Small intestine (tissue), 7 donors: ENCODE measurements at regions not wholly inside any gene's neighbourhood (a gene's known extent, or its start where the extent isn't known, plus 50 kb on each side); places are given as distances from the start of the nearest gene placed in this dataset.

Experiments used
- DNase-seq, 2 donors: peaks; one replicate each; pipeline versions ENCODE4 v3.0.0 to v3.0.0-alpha.2; 2013
- FAIRE-seq: peaks from 2 replicates; lab custom pipeline; 2012; peaks lifted over from hg19 to GRCh38; lab: Jason Lieb, UNC
- H3K27ac ChIP-seq, 3 donors: one replicate each; pipeline ENCODE4 v1.5.1; 2013; ENCODE audit warnings: low read length in 2 of 3, mild to moderate bottlenecking in 2 of 3, control low read depth in 1 of 3, inconsistent platforms in 1 of 3, low read depth in 1 of 3, moderate library complexity in 1 of 3
- H3K27me3 ChIP-seq, 3 donors: one replicate each; pipeline ENCODE4 v1.6.1; 2013; ENCODE audit warnings: low read length in 3 of 3, inconsistent platforms in 1 of 3; ENCODE audit not compliant: control insufficient read depth in 3 of 3, insufficient read depth in 3 of 3
- H3K36me3 ChIP-seq, 3 donors: one replicate each; pipeline ENCODE4 v1.6.1; 2013; ENCODE audit warnings: low read length in 3 of 3, inconsistent platforms in 1 of 3, low read depth in 1 of 3, mild to moderate bottlenecking in 1 of 3, moderate library complexity in 1 of 3; ENCODE audit not compliant: control insufficient read depth in 3 of 3, insufficient read depth in 2 of 3
- H3K4me1 ChIP-seq, 3 donors: one replicate each; pipeline ENCODE4 v1.6.1; 2013; ENCODE audit warnings: low read length in 2 of 3, inconsistent platforms in 1 of 3, low read depth in 1 of 3, mild to moderate bottlenecking in 1 of 3, moderate library complexity in 1 of 3; ENCODE audit not compliant: control insufficient read depth in 3 of 3, insufficient read depth in 2 of 3
- H3K4me3 ChIP-seq, 3 donors: one replicate each; pipeline ENCODE4 v1.5.1; 2013; ENCODE audit warnings: low read length in 3 of 3, control low read depth in 1 of 3, inconsistent platforms in 1 of 3, low read depth in 1 of 3, mild to moderate bottlenecking in 1 of 3, moderate library complexity in 1 of 3
- H3K9me3 ChIP-seq, 2 donors: one replicate each; pipeline ENCODE4 v1.6.1; 2013; ENCODE audit warnings: low read depth in 1 of 2, low read length in 1 of 2; ENCODE audit not compliant: control insufficient read depth in 2 of 2, insufficient read depth in 1 of 2
- WGBS, 3 donors: extraction: QIAGEN DNeasy Blood & Tissue Kit; methylation state at CpG; one replicate each; pipeline ENCODE4 v1.1.7; 2013; 5-methylcytosine and 5-hydroxymethylcytosine counted together
- donor health status: healthy with polysubstance abuse.
- donor health status: control.
- donor health status: control.
- donor health status: Bipolar disorder and iron deficiency.
- donor health status: healthy.

GRCh38 chr5:54659700-54660131 lies 142.2 kb downstream of the SNX18 start:
- WGBS, 3 donors: 79 to 90% (median 89%) methylated on average over 5 of the region's 5 CpGs
- Histone ChIP-seq H3K27ac (no peak overlapping the region), H3K27me3 (no peaks in the 10 kb centered on the region), H3K9me3 (no peaks in the 10 kb centered on the region), H3K36me3 (no peaks in the 10 kb centered on the region), H3K4me1 (no peaks in the 10 kb centered on the region), H3K4me3 (no peak overlapping the region)
- no peak for FAIRE-seq
- no peak for DNase-seq

- no peak overlapping the region for H3K27ac ChIP-seq
- no peaks in the 10 kb centered on the region for H3K4me1 ChIP-seq
- no peaks in the 10 kb centered on the region for H3K9me3 ChIP-seq
- FAIRE-seq (no peak), DNase-seq (peak in 1 of 2 donors; percentile 49)
- 63 to 77% (median 74%) methylated on average over 3 of the region's 3 CpGs for WGBS, 3 donors
- H3K27me3 ChIP-seq: no peaks in the 10 kb centered on the region
- H3K4me3 ChIP-seq: no peak overlapping the region
- no peaks in the 10 kb centered on the region for H3K36me3 ChIP-seq
These were observed 140.5 kb downstream of the SNX18 start for GRCh38 chr5:54658010-54658409.

- Histone ChIP-seq H3K27ac (no peak overlapping the region), H3K27me3 (no peaks in the 10 kb centered on the region), H3K4me1 (no peaks in the 10 kb centered on the region), H3K9me3 (no peaks in the 10 kb centered on the region), H3K4me3 (no peak overlapping the region), H3K36me3 (no peaks in the 10 kb centered on the region)
- no peak for FAIRE-seq
- 61 to 86% (median 81%) methylated on average over 2 of the region's 2 CpGs for WGBS, 3 donors
- DNase-seq: no peak
These were observed 138.7 kb downstream of the SNX18 start for GRCh38 chr5:54656261-54656728.

- Histone ChIP-seq H3K4me3 (no peak overlapping the region), H3K4me1 (no peaks in the 10 kb centered on the region), H3K36me3 (no peaks in the 10 kb centered on the region), H3K9me3 (no peaks in the 10 kb centered on the region), H3K27ac (no peak overlapping the region), H3K27me3 (no peaks in the 10 kb centered on the region)
- 90 to 98% (median 97%) methylated on average over 2 of the region's 2 CpGs for WGBS, 3 donors
- DNase-seq (no peak), FAIRE-seq (no peak)
These were observed 138.2 kb downstream of the SNX18 start for GRCh38 chr5:54655761-54656160.

GRCh38 chr5:54655266-54655665 lies 137.7 kb downstream of the SNX18 start:
- Histone ChIP-seq H3K27ac (no peak overlapping the region), H3K9me3 (no peaks in the 10 kb centered on the region), H3K4me3 (no peak overlapping the region), H3K27me3 (no peaks in the 10 kb centered on the region), H3K36me3 (no peaks in the 10 kb centered on the region), H3K4me1 (no peaks in the 10 kb centered on the region)
- FAIRE-seq (no peak), DNase-seq (no peak)
- WGBS, 3 donors: 81 to 94% (median 83%) methylated on average over 1 of the region's 1 CpG

- no peak for FAIRE-seq
- Histone ChIP-seq H3K27ac (no peak overlapping the region), H3K4me3 (no peak overlapping the region), H3K36me3 (no peaks in the 10 kb centered on the region), H3K4me1 (no peaks in the 10 kb centered on the region), H3K9me3 (no peaks in the 10 kb centered on the region), H3K27me3 (no peaks in the 10 kb centered on the region)
- WGBS, 3 donors: 81 to 90% (median 87%) methylated on average over 2 of the region's 2 CpGs
- DNase-seq: no peak
These were observed 136.5 kb downstream of the SNX18 start for GRCh38 chr5:54653956-54654614.

GRCh38 chr5:54651482-54652076 lies 134.0 kb downstream of the SNX18 start:
- H3K27me3 ChIP-seq: no peaks in the 10 kb centered on the region
- H3K9me3 ChIP-seq: no peaks in the 10 kb centered on the region
- H3K27ac ChIP-seq: no peak overlapping the region
- no peak for FAIRE-seq
- H3K4me3 ChIP-seq: no peak overlapping the region
- peaks cover 0 to 5% (median 0%) of the 10 kb centered on the region in 3 donors for H3K4me1 ChIP-seq
- DNase-seq: no peak
- WGBS, 3 donors: 63 to 75% (median 75%) methylated on average over 6 of the region's 6 CpGs
- no peaks in the 10 kb centered on the region for H3K36me3 ChIP-seq

GRCh38 chr5:54649041-54649504 lies 131.5 kb downstream of the SNX18 start:
- Histone ChIP-seq H3K9me3 (no peaks in the 10 kb centered on the region), H3K27me3 (no peaks in the 10 kb centered on the region), H3K4me3 (no peak overlapping the region), H3K4me1 (peaks cover 0 to 7% (median 0%) of the 10 kb centered on the region in 3 donors), H3K27ac (no peak overlapping the region), H3K36me3 (no peaks in the 10 kb centered on the region)
- DNase-seq (no peak), FAIRE-seq (no peak)
- WGBS, 3 donors: 96 to 98% (median 98%) methylated on average over 26 to 32 of the region's 32 CpGs
